NCI-H2107 (cell line): ENCODE measurements at regions not wholly inside any gene's neighbourhood (a gene's known extent, or its start where the extent isn't known, plus 50 kb on each side); places are given as distances from the start of the nearest gene placed in this dataset.

Experiments
- DNase-seq: peaks from one replicate; lab custom pipeline; 2025; lab: John Stamatoyannopoulos, UW

- DNase-seq: no peak
Measured at GRCh38 chr4:123319639-123320038, 77.0 kb upstream of the SPRY1 start.

GRCh38 chr4:123323998-123324397 is 72.6 kb upstream of the SPRY1 start:
- DNase-seq: no peak

GRCh38 chr4:123325241-123325681 is 71.3 kb upstream of the SPRY1 start:
- no peak for DNase-seq

GRCh38 chr4:123327346-123327745 is 69.2 kb upstream of the SPRY1 start:
- no peak for DNase-seq

GRCh38 chr4:123327846-123328429 is 68.7 kb upstream of the SPRY1 start:
- no peak for DNase-seq

GRCh38 chr4:123338715-123339114 is 57.9 kb upstream of the SPRY1 start:
- DNase-seq: no peak

GRCh38 chr4:123339507-123340380 is 56.9 kb upstream of the SPRY1 start:
- no peak for DNase-seq

- DNase-seq: no peak
Measured at GRCh38 chr4:123340381-123340701, 56.3 kb upstream of the SPRY1 start.

GRCh38 chr4:123342498-123342897 is 54.1 kb upstream of the SPRY1 start:
- no peak for DNase-seq

GRCh38 chr4:123343400-123344041 is 53.1 kb upstream of the SPRY1 start:
- no peak for DNase-seq

- DNase-seq: no peak
Measured at GRCh38 chr4:123345137-123345934, 51.3 kb upstream of the SPRY1 start.

- DNase-seq: no peak
Measured at GRCh38 chr4:123345935-123346300, 50.7 kb upstream of the SPRY1 start.

- no peak for DNase-seq
Measured at GRCh38 chr4:123346330-123346940, 50.2 kb upstream of the SPRY1 start.
